ENCODE measurements at regions not wholly inside any gene's neighbourhood (a gene's known extent, or its start where the extent isn't known, plus 50 kb on each side); places are given as distances from the start of the nearest gene placed in this dataset.
A peak's percentile ranks its signal among the peaks of the same experiment; 100 is the strongest.

DNA sequence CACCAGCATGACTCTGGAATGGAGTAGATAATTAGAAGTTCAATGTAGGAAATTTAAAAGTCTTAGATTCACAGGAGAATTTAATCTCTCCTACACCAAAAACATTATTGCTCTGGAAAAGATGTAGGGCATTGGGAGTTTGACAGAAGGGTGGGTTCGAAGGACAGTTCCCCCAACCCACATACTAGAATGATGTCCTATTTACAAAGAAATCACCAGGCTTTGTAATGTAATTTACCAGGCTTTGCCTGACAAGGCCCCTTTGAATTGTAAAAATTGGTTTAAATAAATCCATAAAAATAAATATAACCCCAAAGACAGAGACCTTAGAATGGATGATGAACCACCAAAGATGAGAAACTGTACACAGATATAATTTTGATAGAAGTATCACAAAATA lies 399.2 kb upstream of the GRID2 start:
- DNase-seq = no peak
- Histone ChIP-seq H3K4me3 (ENCODE audit: insufficient read depth, low read depth, low read length) (no peak overlapping the region), H3K36me3 (replicated peaks; ENCODE audit: control insufficient read depth, insufficient read depth, low read length) (no peaks in the 10 kb centered on the region), H3K27me3 (ENCODE audit: control insufficient read depth, insufficient read depth, low read length) (peaks cover 2% of the 10 kb centered on the region; the same call in 1 of the 2 replicates)

DNA sequence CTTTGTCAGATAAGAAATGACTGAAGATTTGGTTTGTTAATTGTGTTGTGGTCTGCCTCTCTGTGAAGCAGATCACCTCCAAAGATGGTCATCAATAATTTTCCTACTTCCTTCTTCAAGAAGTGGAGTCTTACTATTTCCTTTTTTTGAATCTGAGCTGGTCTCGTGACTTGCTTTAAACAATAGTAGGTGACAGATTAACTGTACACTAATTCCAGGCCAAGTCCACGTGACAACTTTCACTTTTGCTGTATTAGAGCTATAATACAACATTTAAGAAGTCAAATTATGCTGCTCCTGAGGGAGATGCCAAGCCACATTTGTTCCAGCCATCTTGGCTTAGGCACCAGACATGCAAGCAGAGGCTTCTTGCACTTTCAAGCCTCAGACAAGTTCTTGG lies 393.8 kb upstream of the GRID2 start:
- Histone ChIP-seq H3K27me3 (ENCODE audit: control insufficient read depth, insufficient read depth, low read length) (no peaks in the 10 kb centered on the region), H3K36me3 (replicated peaks; ENCODE audit: control insufficient read depth, insufficient read depth, low read length) (no peaks in the 10 kb centered on the region), H3K4me3 (ENCODE audit: insufficient read depth, low read depth, low read length) (no peak overlapping the region)
- no peak for DNase-seq

DNA sequence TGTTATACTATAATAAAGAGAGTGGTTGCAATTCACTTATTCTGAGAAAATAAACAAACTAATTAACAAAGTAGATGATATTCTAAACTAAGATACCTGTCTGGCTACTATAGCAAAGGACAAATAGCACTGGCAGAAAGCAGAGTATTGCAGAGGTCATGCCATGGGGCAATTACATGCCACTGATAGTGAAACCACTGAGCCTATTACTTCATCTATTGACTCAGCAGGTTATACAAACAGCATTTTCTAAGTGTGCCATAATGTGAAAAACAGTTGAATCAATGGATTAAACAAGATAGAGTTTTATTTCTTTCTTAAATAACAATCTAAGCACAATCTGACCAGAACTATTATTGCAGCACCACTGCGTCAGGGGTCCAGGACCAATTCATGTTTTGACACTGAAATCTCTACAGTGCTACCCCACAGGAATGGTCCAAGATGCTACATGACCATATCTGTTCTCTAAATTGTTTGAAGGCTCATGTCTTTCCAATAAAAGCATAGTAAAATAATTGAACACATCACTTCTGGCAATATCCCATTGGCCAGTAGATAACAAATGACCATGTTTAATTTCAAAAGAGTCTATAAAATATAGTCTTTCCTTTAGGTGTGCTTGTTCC lies 389.5 kb upstream of the GRID2 start:
- Histone ChIP-seq H3K27me3 (ENCODE audit: control insufficient read depth, insufficient read depth, low read length) (no peaks in the 10 kb centered on the region), H3K36me3 (replicated peaks; ENCODE audit: control insufficient read depth, insufficient read depth, low read length) (no peaks in the 10 kb centered on the region), H3K4me3 (ENCODE audit: insufficient read depth, low read depth, low read length) (no peak overlapping the region)
- no peak for DNase-seq

DNA sequence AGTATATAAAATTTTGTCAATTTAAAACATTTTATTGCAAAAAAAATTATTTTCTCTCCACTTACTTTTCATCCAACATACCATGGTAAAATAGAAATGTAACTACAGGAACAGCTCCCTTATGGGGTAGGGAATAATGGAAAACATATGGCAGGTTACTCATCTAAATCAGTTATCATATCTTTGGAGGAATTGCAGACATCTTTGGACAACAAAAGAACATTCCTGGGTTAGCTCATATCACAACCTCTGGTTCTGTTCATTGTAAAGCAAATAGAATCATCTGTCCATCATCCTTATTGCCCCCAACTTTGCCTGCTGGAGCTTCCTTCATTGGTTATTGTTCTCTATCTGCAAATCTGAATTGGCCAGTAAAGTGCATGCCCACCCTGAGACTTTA lies 387.5 kb upstream of the GRID2 start:
- H3K4me3 ChIP-seq (ENCODE audit: insufficient read depth, low read depth, low read length) = no peak overlapping the region
- no peaks in the 10 kb centered on the region for H3K27me3 ChIP-seq (ENCODE audit: control insufficient read depth, insufficient read depth, low read length)
- no peak for DNase-seq
- no peaks in the 10 kb centered on the region for H3K36me3 ChIP-seq (replicated peaks; ENCODE audit: control insufficient read depth, insufficient read depth, low read length)

- no peak overlapping the region for H3K4me3 ChIP-seq (ENCODE audit: insufficient read depth, low read depth, low read length)
- no peaks in the 10 kb centered on the region for H3K36me3 ChIP-seq (replicated peaks; ENCODE audit: control insufficient read depth, insufficient read depth, low read length)
- no peaks in the 10 kb centered on the region for H3K27me3 ChIP-seq (ENCODE audit: control insufficient read depth, insufficient read depth, low read length)
- DNase-seq = no peak
Measured at GRCh38 chr4:91924625-91925024, 379.1 kb upstream of the GRID2 start.

- Histone ChIP-seq H3K36me3 (replicated peaks; ENCODE audit: control insufficient read depth, insufficient read depth, low read length) (no peaks in the 10 kb centered on the region), H3K4me3 (ENCODE audit: insufficient read depth, low read depth, low read length) (no peak overlapping the region), H3K27me3 (ENCODE audit: control insufficient read depth, insufficient read depth, low read length) (peaks cover 2% of the 10 kb centered on the region; the same call in 1 of the 2 replicates)
- DNase-seq = no peak
Measured at GRCh38 chr4:91935217-91935616, 368.5 kb upstream of the GRID2 start.

- H3K4me3 ChIP-seq (ENCODE audit: insufficient read depth, low read depth, low read length) = no peak overlapping the region
- peaks cover 2% of the 10 kb centered on the region; the same call in 1 of the 2 replicates for H3K27me3 ChIP-seq (ENCODE audit: control insufficient read depth, insufficient read depth, low read length)
- DNase-seq = no peak
- no peaks in the 10 kb centered on the region for H3K36me3 ChIP-seq (replicated peaks; ENCODE audit: control insufficient read depth, insufficient read depth, low read length)
Measured at GRCh38 chr4:91936311-91936710, 367.5 kb upstream of the GRID2 start.

- no peak for DNase-seq
- Histone ChIP-seq H3K36me3 (replicated peaks; ENCODE audit: control insufficient read depth, insufficient read depth, low read length) (no peaks in the 10 kb centered on the region), H3K27me3 (ENCODE audit: control insufficient read depth, insufficient read depth, low read length) (no peaks in the 10 kb centered on the region), H3K4me3 (ENCODE audit: insufficient read depth, low read depth, low read length) (no peak overlapping the region)
Measured at GRCh38 chr4:91957963-91958362, 345.8 kb upstream of the GRID2 start.

DNA sequence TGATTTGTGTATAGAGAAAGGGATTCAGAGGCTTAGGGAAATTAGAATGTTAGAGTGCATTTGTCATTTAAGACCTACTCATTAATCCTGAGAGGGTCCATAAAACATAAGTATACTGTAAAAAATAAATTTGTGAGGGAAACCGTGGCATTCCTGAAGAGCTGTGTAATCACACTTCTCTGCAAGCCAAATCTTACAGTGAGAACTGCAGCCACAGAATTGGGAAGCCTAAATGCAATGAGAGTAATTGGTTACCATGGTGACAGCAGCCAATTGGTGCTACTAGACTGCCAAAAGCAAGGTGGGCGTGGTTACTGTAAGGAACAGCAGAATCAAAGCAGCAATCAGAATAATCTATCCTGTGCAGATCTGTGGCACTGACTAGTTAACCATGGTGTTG lies 345.2 kb upstream of the GRID2 start:
- Histone ChIP-seq H3K4me3 (ENCODE audit: insufficient read depth, low read depth, low read length) (no peak overlapping the region), H3K27me3 (ENCODE audit: control insufficient read depth, insufficient read depth, low read length) (no peaks in the 10 kb centered on the region), H3K36me3 (replicated peaks; ENCODE audit: control insufficient read depth, insufficient read depth, low read length) (no peaks in the 10 kb centered on the region)
- DNase-seq = peak; percentile 19

DNA sequence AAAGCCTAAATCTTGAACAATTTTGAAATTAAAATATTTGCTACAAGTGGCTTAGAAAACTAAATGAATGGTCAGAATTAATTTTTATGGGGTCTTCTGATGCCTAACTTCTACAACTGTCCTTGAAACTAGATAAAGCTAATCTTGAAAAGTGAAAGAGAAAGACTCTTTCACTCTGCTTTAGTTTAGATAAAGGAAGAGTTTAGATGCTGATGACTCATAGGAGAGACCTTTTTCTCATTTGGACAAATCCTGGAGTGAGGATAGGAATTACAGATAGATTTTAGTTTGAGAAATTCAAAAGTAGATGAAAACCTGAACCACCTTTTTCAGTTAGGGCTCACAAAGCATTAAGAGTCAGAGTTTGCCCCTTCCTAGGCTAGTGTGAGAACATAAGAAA lies 342.3 kb upstream of the GRID2 start:
- Histone ChIP-seq H3K27me3 (ENCODE audit: control insufficient read depth, insufficient read depth, low read length) (no peaks in the 10 kb centered on the region), H3K4me3 (ENCODE audit: insufficient read depth, low read depth, low read length) (no peak overlapping the region), H3K36me3 (replicated peaks; ENCODE audit: control insufficient read depth, insufficient read depth, low read length) (no peaks in the 10 kb centered on the region)
- DNase-seq = no peak

- no peaks in the 10 kb centered on the region for H3K27me3 ChIP-seq (ENCODE audit: control insufficient read depth, insufficient read depth, low read length)
- no peaks in the 10 kb centered on the region for H3K36me3 ChIP-seq (replicated peaks; ENCODE audit: control insufficient read depth, insufficient read depth, low read length)
- no peak overlapping the region for H3K4me3 ChIP-seq (ENCODE audit: insufficient read depth, low read depth, low read length)
- DNase-seq = no peak
Measured at GRCh38 chr4:91963486-91963885, 340.3 kb upstream of the GRID2 start.

GRCh38 chr4:91965166-91965565 lies 338.6 kb upstream of the GRID2 start:
- Histone ChIP-seq H3K27me3 (ENCODE audit: control insufficient read depth, insufficient read depth, low read length) (no peaks in the 10 kb centered on the region), H3K36me3 (replicated peaks; ENCODE audit: control insufficient read depth, insufficient read depth, low read length) (no peaks in the 10 kb centered on the region), H3K4me3 (ENCODE audit: insufficient read depth, low read depth, low read length) (no peak overlapping the region)
- no peak for DNase-seq

DNA sequence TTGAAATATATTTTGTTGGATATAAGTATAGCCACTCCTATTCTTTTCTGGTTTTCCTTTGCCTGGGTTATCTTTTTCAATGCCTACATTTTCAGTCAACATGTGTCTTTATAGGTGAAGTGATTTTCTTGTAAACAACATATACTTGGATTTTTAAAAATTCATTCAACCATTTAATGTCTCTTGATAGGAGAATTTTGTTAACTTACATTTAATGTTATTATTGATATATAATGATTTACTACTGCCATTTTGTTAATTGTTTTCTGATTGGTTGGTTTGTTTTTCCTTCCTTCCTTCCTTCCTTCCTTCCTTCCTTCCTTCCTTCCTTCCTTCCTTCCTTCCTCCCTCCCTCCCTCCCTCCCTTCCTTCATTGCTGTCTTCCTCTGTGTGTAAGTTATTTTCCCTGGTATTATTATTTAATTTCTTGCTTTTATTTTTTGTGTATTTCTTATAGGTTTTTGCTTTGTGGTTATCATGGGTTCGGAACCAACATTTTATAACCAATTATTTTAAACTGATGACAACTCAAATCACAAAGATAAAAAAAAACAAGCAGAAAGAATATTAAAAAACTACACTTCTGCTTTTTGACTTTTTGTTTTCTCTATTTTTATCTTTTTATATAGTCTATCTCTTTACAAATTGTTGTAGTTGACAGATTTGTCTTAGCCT lies 330.1 kb upstream of the GRID2 start:
- no peak for DNase-seq
- no peak overlapping the region for H3K4me3 ChIP-seq (ENCODE audit: insufficient read depth, low read depth, low read length)
- no peaks in the 10 kb centered on the region for H3K27me3 ChIP-seq (ENCODE audit: control insufficient read depth, insufficient read depth, low read length)
- no peaks in the 10 kb centered on the region for H3K36me3 ChIP-seq (replicated peaks; ENCODE audit: control insufficient read depth, insufficient read depth, low read length)

GRCh38 chr4:91984466-91984865 lies 319.3 kb upstream of the GRID2 start:
- Histone ChIP-seq H3K27me3 (ENCODE audit: control insufficient read depth, insufficient read depth, low read length) (no peaks in the 10 kb centered on the region), H3K36me3 (replicated peaks; ENCODE audit: control insufficient read depth, insufficient read depth, low read length) (no peaks in the 10 kb centered on the region), H3K4me3 (ENCODE audit: insufficient read depth, low read depth, low read length) (no peak overlapping the region)
- no peak for DNase-seq

DNA sequence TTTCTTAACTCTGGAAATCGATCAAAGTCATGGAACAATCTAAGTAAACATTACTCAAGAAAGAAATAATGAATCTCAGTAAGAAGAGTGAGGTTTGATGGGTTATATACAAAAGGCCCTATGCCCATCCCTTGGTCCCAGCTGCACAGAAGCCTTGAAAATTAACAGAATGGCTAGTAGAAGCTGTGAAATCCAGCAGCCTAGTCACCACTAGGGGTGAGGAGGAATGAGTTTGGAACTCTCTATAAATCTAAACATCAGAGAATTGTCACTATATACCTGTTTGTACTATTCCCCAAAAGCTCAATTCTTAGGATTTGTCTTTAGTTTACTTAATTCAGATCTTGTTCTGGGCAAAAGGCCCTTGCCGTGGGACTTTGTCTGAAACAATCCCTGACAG lies 313.9 kb upstream of the GRID2 start:
- H3K4me3 ChIP-seq (ENCODE audit: insufficient read depth, low read depth, low read length) = no peak overlapping the region
- DNase-seq = no peak
- no peaks in the 10 kb centered on the region for H3K27me3 ChIP-seq (ENCODE audit: control insufficient read depth, insufficient read depth, low read length)
- H3K36me3 ChIP-seq (replicated peaks; ENCODE audit: control insufficient read depth, insufficient read depth, low read length) = no peaks in the 10 kb centered on the region

All from H7 (cell line).